ENCODE measurements at regions not wholly inside any gene's neighbourhood (a gene's known extent, or its start where the extent isn't known, plus 50 kb on each side); places are given as distances from the start of the nearest gene placed in this dataset.

GRCh38 chr4:129645461-129645860, 549.5 kb downstream of the C4orf33 start:
- no peak for DNase-seq (ENCODE audit: extremely low spot score)
- POLR2A ChIA-PET, result no interaction called here
- TF ChIP-seq CTCF (IDR thresholded peaks at IDR 0.05; ENCODE audit: control extremely low read depth, extremely low read depth, low read depth, missing control alignments), result no peak
- CTCF ChIA-PET, result no interaction called here

GRCh38 chr4:129668092-129668491, 572.1 kb downstream of the C4orf33 start:
- ChIA-PET CTCF (interaction anchor here (0.9 kb wide), 1 partner anchor 14 kb away, joined by 3 read pairs; no protein-coding TSS in a partner anchor), POLR2A (no interaction called here)
- DNase-seq (ENCODE audit: extremely low spot score), result no peak
- no peak for TF ChIP-seq CTCF (IDR thresholded peaks at IDR 0.05; ENCODE audit: control extremely low read depth, extremely low read depth, low read depth, missing control alignments)

GRCh38 chr4:129672941-129673340, 577.0 kb downstream of the C4orf33 start:
- no peak for TF ChIP-seq CTCF (IDR thresholded peaks at IDR 0.05; ENCODE audit: control extremely low read depth, extremely low read depth, low read depth, missing control alignments)
- ChIA-PET CTCF (interaction anchor here (1.4 kb wide), 1 partner anchor 31 kb away, joined by 3 read pairs; no protein-coding TSS in a partner anchor), POLR2A (no interaction called here)
- no peak for DNase-seq (ENCODE audit: extremely low spot score)

- CTCF ChIA-PET, result no interaction called here
- TF ChIP-seq CTCF (IDR thresholded peaks at IDR 0.05; ENCODE audit: control extremely low read depth, extremely low read depth, low read depth, missing control alignments), result no peak
- POLR2A ChIA-PET, result no interaction called here
- DNase-seq (ENCODE audit: extremely low spot score), result no peak
Measured at GRCh38 chr4:129675036-129675435, 579.1 kb downstream of the C4orf33 start.

- no peak for TF ChIP-seq CTCF (IDR thresholded peaks at IDR 0.05; ENCODE audit: control extremely low read depth, extremely low read depth, low read depth, missing control alignments)
- no peak for DNase-seq (ENCODE audit: extremely low spot score)
- ChIA-PET POLR2A (no interaction called here), CTCF (no interaction called here)
Measured at GRCh38 chr4:129676934-129677333, 581.0 kb downstream of the C4orf33 start.

GRCh38 chr4:129682586-129682985, 586.6 kb downstream of the C4orf33 start:
- no peak for DNase-seq (ENCODE audit: extremely low spot score)
- ChIA-PET POLR2A (no interaction called here), CTCF (no interaction called here)
- no peak for TF ChIP-seq CTCF (IDR thresholded peaks at IDR 0.05; ENCODE audit: control extremely low read depth, extremely low read depth, low read depth, missing control alignments)

- no peak for DNase-seq (ENCODE audit: extremely low spot score)
- no peak for TF ChIP-seq CTCF (IDR thresholded peaks at IDR 0.05; ENCODE audit: control extremely low read depth, extremely low read depth, low read depth, missing control alignments)
- POLR2A ChIA-PET, result no interaction called here
- CTCF ChIA-PET, result no interaction called here
Measured at GRCh38 chr4:129707949-129708348, 612.0 kb downstream of the C4orf33 start.

All from GM10248 (cell line).